GM18511 (cell line): ENCODE measurements at regions not wholly inside any gene's neighbourhood (a gene's known extent, or its start where the extent isn't known, plus 50 kb on each side); places are given as distances from the start of the nearest gene placed in this dataset.

Experiments
- ATAC-seq: cut with Tn5 transposase; IDR thresholded peaks from one replicate; pipeline ENCODE4 v1.9.1; 2021; ENCODE audit warnings: mild to moderate bottlenecking, moderate library complexity; ENCODE audit not compliant: unreplicated experiment

DNA sequence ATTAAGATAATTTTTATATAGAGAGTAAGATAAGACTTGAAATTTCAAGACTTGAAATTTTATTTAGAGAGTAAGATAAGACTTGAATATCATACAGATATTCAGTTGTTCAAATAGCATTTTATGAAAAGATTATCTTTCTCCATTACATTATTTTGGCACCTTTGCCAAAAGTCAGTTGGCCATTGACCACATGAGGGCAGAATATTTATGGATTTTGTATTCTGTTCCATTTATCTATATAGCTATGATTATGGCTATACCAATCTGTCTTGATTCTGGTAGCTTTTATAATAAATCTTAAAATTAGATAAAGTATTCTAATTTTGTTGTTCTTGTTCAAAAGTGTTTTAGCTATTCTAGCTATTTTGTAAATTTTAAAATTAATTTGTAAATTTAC is 537.9 kb upstream of the GJE1 start:
- ATAC-seq = no peak

DNA sequence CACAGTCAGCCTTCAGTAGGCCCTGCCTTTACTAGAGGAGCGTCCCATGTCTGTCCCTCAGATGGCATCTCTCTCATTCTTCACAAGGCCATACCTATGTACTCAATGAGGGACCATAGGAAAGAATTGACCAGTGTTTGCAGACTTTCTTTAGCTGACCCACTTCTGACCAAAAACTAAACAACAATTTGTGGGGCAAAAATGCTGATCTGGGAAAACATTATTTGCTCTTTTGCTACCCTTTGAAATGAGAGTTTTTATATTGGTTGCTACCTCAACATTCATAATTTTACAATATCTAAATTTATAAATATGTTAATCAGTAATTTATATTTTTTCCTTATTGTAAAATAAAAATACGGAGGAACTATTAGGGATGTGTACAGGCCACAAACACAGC is 539.4 kb upstream of the GJE1 start:
- no peak for ATAC-seq

DNA sequence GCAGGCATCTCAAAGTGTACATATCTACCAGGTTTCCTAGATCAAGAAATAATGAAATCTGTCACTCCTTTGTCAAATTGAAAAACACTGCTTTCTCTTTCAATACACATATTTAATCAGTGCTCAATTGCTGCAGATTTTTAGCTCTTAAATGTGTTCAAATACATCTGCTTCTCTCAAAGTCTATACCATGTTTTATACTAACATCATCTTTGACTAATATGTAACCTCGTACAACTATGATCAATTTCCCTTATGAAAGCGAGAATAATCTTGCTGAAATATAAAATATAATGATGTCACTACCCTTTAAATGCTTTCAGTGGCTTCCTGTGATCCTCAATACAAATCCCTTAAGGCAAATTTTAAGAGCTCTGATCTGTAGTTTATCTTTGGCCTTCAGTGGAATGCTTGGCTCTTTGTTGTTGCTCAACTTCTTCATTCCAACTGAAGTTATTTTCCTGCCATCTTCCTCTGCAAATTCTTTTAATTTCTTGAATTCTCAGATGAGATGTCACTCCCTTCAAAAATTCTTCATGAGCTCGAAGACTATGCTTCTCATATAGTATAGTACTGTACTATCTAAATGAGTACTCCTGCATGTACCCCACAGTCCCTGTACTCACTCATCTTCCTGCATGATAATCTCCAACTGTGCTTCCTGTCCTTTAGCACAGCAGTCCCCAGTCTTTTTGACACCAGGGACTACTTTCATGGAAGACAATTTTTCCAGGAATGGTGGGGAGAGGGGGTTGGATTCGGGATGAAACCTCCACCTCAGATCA is 545.1 kb upstream of the GJE1 start:
- no peak for ATAC-seq

DNA sequence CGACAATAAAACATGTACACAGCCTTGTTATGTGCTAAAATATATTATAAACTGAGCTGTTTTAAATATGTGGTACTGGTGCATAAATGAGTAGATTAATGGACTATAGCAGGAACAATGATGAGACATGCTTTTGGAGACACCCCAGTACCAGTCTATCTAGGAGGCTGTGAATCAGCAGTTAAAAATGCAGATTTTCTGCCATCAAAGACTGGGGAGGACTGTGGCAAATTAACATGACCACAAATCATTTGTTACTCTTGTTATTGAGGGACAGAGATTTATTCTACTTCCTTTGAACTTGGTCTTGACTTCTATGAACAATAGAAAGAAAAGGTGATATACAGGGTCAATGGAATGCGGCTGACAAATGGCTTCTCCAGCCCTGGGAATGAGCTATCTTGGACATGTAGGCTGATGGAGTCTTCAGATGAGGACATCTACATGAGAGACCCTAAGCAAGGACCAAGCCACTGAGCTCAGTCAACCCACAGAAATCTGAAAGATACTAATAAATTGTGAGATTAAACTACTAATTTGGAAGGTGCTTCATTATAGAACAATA is 551.7 kb upstream of the GJE1 start:
- ATAC-seq = no peak

DNA sequence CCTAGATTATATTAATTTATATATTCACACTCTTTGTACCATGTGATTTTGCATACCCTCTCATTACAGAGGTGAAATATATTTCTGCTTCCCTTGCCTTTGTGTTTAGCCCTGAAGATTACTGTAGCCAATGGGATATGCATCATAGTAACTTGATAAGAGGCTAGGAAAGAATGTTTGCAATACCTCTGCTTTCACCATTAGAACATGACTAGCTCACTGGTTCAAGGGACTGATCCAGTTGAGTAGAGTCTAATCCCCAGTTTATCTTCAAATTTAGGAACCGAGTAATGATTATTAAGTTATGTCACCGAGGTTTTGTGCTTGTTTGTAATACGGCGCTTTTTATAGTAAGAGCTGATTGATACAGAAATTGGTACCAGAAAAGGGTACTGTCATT is 552.6 kb upstream of the GJE1 start:
- ATAC-seq = no peak

DNA sequence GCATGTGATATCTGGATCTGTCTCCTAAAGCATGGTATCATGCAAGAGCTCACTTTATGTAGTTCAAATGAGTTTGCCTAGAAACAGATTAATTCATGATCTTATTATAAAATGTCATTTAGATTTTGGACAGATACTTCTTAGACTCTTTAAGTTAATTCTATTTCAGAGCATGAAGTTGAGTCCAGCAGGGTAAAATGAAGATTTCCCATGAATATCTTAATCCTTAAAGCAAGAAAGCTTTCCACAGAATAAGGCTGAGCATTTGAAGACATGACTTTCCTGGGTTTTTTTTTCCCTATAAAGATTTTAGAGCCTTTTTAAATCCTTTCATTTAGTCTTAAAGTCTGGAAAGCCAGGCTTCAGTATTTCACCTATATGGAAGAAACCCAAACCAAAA is 556.0 kb upstream of the GJE1 start:
- ATAC-seq = no peak

DNA sequence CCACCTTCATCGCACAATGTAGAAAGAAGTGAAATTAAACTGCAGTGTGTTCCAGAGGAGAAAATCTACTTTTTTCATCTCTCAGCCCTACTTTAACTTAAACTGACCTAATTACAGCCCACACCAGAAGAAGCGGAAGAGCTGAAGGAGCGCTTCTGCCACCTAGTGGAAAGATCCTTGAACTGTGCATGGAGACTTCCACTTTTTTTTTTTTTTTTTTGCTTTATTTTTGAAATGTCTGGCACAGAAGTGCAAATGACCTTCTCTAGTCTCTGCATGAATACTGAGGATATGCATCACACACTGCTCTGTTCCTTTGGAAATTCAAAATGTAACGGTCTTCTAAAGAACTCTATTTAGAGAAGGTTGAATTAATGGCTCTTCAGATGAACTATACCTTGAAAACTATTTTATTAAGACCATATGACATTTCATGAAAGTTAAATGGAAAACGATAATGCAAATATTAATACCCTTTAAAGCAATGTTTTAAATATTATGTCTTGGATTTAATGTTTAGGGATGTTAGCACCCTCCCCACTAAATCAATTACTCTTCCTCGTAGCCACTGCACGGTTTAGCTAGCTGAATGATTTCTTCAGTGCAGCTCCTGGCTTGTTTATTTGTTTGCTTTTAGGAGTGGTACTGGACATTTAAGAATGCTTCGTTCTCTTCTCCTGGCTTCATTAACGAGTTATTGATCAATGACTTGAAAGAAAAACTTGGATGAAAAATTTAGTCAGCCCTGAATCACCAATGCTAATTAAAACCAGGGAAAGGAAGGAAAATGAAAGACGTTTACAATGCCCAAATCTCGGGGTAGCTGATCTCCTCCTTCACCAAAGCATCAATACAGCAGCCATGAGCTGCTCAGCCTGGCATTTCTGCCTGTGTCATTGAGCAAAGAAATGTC is 569.6 kb upstream of the GJE1 start:
- peak; percentile 93 for ATAC-seq

DNA sequence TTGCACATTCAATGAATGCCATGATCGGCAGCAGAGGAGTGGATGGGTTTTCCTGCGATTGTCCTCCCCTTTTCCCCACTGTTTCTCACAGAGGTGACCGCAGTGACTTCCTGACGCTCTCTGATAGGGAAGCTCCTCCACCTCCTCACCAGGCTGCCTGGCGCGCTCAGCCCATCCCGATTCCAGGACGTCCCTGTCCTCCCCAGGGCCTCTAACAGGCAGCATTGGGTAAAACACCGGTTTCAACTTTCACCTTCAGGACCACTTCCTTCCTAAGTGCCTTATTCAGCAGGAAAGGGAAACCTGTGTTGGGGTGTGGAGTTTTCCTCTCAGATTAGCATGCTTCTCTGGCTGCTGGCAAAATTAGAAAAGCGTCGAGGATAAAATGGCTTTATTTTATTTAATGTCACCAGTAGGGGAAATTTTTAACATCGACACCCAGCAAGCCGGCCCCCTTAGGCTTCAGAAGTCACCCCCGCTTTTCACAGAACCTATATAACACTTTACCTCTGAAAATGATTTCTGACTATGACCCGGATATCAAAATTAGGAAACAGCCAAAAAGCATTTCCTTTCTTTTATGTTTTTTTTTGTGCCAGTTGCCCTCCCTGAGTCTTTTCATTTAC is 570.4 kb upstream of the GJE1 start:
- ATAC-seq = peak; percentile 53

DNA sequence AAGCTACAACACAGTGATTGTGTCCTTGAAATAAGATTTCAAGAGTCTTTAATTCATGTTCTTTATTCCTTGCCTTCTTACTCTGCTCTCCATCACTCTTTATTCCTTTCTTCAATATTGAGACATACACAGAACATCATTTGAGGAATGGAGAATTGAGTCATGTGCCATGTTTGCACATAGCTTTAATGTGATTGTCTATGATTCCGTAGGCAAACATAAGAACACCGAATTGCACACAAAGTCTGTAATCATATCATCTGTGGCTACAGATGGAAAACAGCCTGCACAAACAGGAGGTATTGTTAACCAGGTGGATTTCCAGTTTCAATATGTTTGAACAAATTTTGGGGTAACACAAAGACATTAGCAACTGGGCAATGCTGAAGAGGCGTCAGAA is 571.6 kb upstream of the GJE1 start:
- no peak for ATAC-seq

DNA sequence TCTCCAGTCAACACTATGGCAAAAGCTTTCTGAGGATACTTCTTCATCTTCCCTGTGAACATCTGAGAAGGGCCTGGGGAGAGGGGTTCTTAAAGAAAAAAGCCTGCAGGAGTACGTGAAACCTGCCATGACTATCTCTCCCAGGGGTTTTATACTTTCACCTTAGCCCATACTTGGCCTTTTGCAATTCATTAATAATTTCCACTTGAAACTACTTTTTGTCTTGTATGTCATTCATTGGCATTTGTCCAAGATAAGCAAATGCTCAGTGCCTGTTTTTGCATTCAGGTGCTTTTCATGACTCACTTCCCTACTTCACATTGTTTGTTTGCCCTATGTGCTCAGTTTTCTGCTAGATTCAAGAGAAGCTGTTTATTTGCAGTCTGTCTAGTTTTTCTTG is 580.3 kb upstream of the GJE1 start:
- ATAC-seq = peak; percentile 93

DNA sequence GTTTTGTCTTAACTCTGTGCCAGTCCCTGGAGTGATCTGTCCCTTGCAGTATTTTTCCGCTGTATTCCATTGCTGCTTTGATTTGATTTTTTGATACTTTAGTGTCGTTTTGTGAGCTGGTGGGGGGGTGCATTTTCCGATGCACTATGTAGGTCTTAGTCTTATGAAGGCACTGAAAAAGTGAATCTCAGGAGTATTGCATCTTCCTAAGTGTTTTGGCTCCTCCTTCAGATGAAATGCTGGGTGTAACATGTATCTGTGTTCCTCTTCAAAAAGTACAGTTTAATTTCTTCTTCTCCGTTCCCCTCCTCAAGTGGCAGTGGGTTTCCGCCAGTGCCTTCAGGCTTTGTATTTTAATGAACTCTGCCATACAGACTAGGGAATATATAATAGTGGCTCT is 580.7 kb upstream of the GJE1 start:
- ATAC-seq = peak; percentile 1

DNA sequence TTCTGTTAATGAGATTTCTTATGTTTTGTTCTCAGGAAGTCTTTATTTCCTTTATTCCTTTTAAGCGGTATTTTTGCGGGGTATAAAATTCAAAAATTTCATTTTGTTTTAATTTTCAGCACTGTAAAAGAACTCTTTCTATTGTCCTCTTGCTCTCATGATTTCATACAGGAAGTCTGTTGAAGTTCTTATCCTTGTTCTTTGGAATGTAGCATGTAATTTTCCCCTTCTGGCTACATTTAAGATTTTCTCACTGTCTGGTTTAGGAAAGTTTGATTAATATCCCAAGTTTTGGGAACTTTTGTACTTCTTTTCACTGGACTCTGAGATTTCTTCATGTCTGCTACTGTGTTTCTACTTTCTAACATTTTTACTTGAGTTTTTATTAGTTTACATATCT is 581.4 kb upstream of the GJE1 start:
- no peak for ATAC-seq

DNA sequence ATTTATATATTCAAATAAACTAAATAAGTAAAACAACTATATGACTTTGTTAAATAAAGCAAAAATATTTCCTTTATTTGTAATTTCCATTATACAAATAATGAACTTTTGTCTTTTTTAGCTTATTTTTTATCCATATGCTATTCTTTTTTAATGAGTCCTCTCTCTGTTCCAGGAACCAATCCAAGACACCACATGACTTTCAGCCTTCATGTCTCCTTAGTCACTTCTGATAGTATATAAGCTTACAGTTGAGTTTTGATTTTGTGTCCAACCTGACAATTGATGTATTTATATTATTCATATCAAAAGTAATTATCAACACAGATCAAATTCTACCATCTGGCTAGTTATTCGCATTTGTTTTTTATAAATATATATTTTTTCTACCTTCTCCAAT is 582.3 kb upstream of the GJE1 start:
- ATAC-seq = no peak

DNA sequence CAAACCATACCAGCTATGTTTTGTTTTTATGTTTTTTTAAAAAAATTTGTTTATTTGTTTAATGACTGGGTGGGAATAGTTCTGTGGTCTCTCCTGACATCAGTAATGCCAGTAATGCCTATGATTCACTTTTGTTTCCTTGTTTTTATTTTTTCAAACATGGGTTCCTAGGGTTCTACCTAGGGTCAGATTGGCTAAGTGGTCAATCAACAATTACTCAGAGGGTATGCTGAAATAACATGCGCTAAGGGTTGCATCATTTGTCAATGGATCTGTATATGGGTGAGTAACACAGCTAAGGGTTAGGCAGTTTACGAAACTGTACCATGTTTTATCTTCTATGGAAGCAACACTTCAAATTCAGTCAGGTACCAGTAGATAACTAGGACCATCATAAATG is 583.8 kb upstream of the GJE1 start:
- no peak for ATAC-seq

DNA sequence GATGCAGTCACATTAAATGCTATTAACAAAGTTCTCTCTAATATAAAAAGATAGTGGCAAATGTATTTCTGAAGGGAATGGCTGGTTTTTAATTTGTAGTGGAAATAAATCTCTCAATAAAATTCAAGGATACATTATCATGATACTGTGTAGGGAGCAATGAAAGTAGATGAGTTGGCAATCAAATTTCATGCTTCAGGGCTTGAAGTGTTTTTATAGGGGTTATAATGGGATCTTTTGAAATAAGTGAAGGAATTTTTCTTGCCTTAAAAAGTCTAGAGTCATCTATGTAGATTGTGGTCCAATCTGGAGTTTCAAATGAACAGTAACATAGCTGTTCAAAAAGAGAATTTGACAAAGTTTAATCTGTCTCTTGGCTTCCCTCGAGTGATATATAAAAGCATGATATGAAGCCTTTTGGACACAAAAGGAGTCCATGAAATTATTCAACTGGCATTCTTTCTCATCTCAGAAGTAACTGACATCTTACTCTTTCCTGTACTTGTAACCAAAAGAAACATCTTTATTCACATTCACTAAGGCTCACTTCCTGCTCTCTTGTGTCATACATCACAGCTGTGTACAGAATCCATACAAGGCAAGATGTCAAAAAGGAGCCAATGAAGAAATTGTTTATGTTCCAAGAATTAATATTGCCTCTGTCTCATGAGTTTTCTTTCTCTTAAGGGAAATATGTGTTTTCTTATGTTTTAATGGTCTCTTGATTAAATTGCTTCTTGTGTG is 591.0 kb upstream of the GJE1 start:
- no peak for ATAC-seq

DNA sequence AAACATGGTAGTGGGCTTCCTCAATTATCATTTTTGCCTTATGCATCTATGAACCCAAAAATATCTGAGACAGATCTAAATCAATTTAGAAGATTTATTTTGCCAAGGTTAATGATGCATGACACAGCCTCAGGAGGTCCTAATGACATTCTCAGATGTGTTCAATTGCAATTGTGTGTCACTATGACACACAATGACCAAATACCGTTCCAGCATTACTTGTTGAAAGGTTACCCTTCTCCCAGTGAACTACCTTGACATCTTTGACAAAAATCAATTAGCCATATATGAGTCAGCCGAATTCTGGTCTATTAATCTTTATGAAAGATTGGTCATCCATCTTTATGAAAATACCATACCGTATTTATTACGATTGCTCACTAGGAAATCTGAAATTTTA is 592.5 kb upstream of the GJE1 start:
- no peak for ATAC-seq

DNA sequence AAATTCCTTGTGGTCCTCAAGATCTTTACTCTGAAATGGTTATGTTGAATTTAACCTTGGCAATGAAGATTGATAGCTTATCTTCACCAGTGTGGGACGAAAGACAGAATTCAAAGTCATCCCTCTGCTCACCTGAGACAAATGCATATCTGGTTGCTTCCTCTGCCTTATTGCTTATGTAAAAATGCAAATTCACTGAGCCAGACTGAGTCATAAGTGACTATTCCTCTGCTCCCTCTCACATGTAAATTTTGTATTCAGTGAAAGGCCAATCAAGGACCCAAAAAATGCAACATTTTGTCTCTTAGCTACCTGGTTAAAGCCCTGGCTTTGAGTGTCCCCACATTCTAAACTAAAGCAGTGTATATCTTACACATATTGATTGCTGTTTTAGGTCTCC is 593.1 kb upstream of the GJE1 start:
- no peak for ATAC-seq

DNA sequence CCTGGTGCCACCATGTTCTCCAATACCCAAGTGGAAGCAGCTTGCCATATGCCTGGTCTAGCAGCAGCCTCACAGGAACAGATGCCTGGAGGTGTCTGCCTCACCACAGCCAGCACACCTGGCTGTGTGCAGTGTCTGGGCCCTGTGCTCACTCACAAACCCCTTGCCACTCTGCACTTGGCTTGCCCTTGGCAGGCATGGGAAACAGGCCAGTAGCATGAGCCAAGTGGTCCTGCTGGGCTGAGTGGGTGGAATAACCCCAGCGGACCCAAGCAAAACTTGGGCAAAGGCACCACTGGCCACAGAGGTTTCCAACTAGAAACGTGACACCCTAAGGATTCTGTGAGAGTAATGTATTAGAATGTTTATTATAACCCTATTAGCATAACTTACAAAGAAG is 600.5 kb upstream of the GJE1 start:
- ATAC-seq = no peak

DNA sequence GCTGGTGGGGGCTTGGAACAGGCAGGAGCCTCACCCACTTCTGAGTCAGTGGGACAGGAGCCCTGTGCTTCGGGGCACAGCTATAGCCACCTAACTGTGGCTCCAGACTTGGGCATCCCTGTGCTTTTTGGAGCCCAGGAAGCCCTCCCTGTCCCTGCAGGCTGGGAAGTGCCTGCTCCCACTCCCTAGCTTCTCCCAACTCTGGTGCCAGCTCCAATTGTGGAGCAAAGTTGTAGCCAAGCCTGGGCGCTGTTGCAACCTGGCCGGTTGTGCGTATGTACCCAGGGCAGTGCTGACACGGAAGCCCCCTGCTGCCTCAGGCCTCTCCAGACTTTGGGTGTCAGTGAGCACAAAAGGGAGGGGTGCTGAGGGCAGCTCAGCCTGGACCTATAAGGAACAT is 601.7 kb upstream of the GJE1 start:
- no peak for ATAC-seq

DNA sequence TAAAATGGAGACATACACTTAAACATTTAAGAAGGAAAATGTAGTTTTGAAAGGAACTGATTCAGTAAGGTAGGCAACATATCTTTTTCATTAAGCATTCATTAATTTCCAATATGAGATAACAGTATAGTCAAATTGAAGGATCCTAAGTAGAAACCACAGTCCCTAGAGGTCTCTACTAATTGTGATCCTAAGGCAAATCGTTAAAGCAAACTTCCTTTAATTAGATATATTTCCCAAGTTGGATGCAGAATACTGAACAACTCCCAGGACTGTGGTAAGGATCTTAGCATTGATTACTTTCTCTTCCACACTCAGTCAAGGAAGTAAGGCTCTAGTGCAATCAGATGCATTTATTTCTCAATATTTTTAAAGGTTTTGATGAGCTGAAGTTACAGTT is 604.1 kb upstream of the GJE1 start:
- ATAC-seq = no peak

DNA sequence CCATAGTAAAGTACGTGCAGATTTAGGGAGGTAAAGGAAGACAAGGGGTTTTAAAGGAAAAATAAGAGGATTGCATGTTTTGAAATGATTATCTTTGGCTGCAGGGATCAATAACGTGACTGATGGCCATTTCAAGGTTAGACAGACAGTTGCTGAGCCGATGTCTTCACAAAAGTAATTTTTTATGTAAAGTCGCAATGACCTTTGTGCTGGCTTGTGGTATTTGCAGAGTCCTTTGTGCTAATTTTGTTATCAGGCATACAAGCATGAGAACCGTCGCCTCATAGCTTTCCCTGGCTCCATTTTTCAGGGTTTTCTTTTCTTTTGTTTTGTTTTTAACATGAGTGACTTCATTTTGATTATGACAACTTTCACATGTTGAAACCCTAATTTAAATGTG is 605.7 kb upstream of the GJE1 start:
- ATAC-seq = no peak
